ENCODE measurements at regions not wholly inside any gene's neighbourhood (a gene's known extent, or its start where the extent isn't known, plus 50 kb on each side); places are given as distances from the start of the nearest gene placed in this dataset.

GRCh38 chr5:155167736-155168135 lies 154.2 kb downstream of the KIF4B start:
- no peak for TF ChIP-seq CTCF (conservative IDR thresholded peaks at IDR 0.05; ENCODE audit: control insufficient read depth, insufficient read depth, low read depth, low read length)

GRCh38 chr5:155181542-155181941 lies 168.0 kb downstream of the KIF4B start:
- TF ChIP-seq CTCF (conservative IDR thresholded peaks at IDR 0.05; ENCODE audit: control insufficient read depth, insufficient read depth, low read depth, low read length) = no peak
- no peak overlapping the region for H3K4me3 ChIP-seq (ENCODE audit: control insufficient read depth, low read depth, low read length)
- DNase-seq (ENCODE audit: low read depth) = no peak

More at GRCh38 chr5:155167736-155168135, 154.2 kb downstream of the KIF4B start:
- no peak overlapping the region for H3K4me3 ChIP-seq (ENCODE audit: control insufficient read depth, low read depth, low read length)
- DNase-seq (ENCODE audit: low read depth) = no peak

GRCh38 chr5:155189476-155189875 lies 175.9 kb downstream of the KIF4B start:
- DNase-seq (ENCODE audit: low read depth) = no peak
- TF ChIP-seq CTCF (conservative IDR thresholded peaks at IDR 0.05; ENCODE audit: control insufficient read depth, insufficient read depth, low read depth, low read length) = no peak
- H3K4me3 ChIP-seq (ENCODE audit: control insufficient read depth, low read depth, low read length) = no peak overlapping the region

- TF ChIP-seq CTCF (conservative IDR thresholded peaks at IDR 0.05; ENCODE audit: control insufficient read depth, insufficient read depth, low read depth, low read length) = no peak
- DNase-seq (ENCODE audit: low read depth) = no peak
Observed at GRCh38 chr5:155189981-155190380, 176.4 kb downstream of the KIF4B start.

GRCh38 chr5:155193029-155193428 lies 179.5 kb downstream of the KIF4B start:
- H3K4me3 ChIP-seq (ENCODE audit: control insufficient read depth, low read depth, low read length) = no peak overlapping the region
- no peak for TF ChIP-seq CTCF (conservative IDR thresholded peaks at IDR 0.05; ENCODE audit: control insufficient read depth, insufficient read depth, low read depth, low read length)
- no peak for DNase-seq (ENCODE audit: low read depth)

More at GRCh38 chr5:155189981-155190380, 176.4 kb downstream of the KIF4B start:
- no peak overlapping the region for H3K4me3 ChIP-seq (ENCODE audit: control insufficient read depth, low read depth, low read length)

- TF ChIP-seq CTCF (conservative IDR thresholded peaks at IDR 0.05; ENCODE audit: control insufficient read depth, insufficient read depth, low read depth, low read length) = no peak
- DNase-seq (ENCODE audit: low read depth) = no peak
- no peak overlapping the region for H3K4me3 ChIP-seq (ENCODE audit: control insufficient read depth, low read depth, low read length)
Observed at GRCh38 chr5:155193483-155194107, 180.0 kb downstream of the KIF4B start.

GRCh38 chr5:155200608-155201007 lies 187.1 kb downstream of the KIF4B start:
- no peak for DNase-seq (ENCODE audit: low read depth)
- TF ChIP-seq CTCF (conservative IDR thresholded peaks at IDR 0.05; ENCODE audit: control insufficient read depth, insufficient read depth, low read depth, low read length) = no peak
- H3K4me3 ChIP-seq (ENCODE audit: control insufficient read depth, low read depth, low read length) = no peak overlapping the region
